H9 (cell line): ENCODE measurements at regions not wholly inside any gene's neighbourhood (a gene's known extent, or its start where the extent isn't known, plus 50 kb on each side); places are given as distances from the start of the nearest gene placed in this dataset.

Experiments
- DNase-seq: peaks from one replicate; pipeline ENCODE4 v3.0.0-alpha.2; 2017
- H2AFZ ChIP-seq: one replicate; pipeline ENCODE4 v1.6.1; 2013; ENCODE audit warnings: mild to moderate bottlenecking, low read length, control low read depth, moderate library complexity
- H2AK5ac ChIP-seq: 2 replicates; pipeline ENCODE4 v1.6.1; 2013; ENCODE audit warnings: low read length, control low read depth, mixed read lengths; ENCODE audit not compliant: insufficient read length
- H2BK120ac ChIP-seq: one replicate; pipeline ENCODE4 v1.6.1; 2013; ENCODE audit warnings: low read depth, mild to moderate bottlenecking, low read length, control low read depth, inconsistent platforms; ENCODE audit not compliant: poor library complexity, severe bottlenecking
- H2BK12ac ChIP-seq: 2 replicates; pipeline ENCODE4 v1.6.1; 2013; ENCODE audit warnings: low read length, control low read depth, mixed read lengths, low read depth; ENCODE audit not compliant: insufficient read length
- H2BK15ac ChIP-seq: 2 replicates; pipeline ENCODE4 v1.6.1; 2013; ENCODE audit warnings: low read depth, low read length, control low read depth
- H2BK20ac ChIP-seq: one replicate; pipeline ENCODE4 v1.6.1; 2013; ENCODE audit warnings: low read depth, mild to moderate bottlenecking, low read length, control low read depth, inconsistent platforms; ENCODE audit not compliant: poor library complexity, severe bottlenecking
- H2BK5ac ChIP-seq: 2 replicates; pipeline ENCODE4 v1.6.1; 2013; ENCODE audit warnings: low read length, control low read depth, mixed read lengths; ENCODE audit not compliant: insufficient read length
- H3K14ac ChIP-seq: 2 replicates; pipeline ENCODE4 v1.6.1; 2013; ENCODE audit warnings: low read length, control low read depth; ENCODE audit not compliant: insufficient read depth
- H3K18ac ChIP-seq: 2 replicates; pipeline ENCODE4 v1.6.1; 2013; ENCODE audit warnings: low read depth, mild to moderate bottlenecking, mixed read lengths, low read length, control low read depth; ENCODE audit not compliant: insufficient read length
- H3K23ac ChIP-seq: 2 replicates; pipeline ENCODE4 v1.6.1; 2013; ENCODE audit warnings: low read length, control low read depth, mixed read lengths, low read depth; ENCODE audit not compliant: insufficient read length
- H3K23me2 ChIP-seq: 2 replicates; pipeline ENCODE4 v1.6.1; 2013; ENCODE audit warnings: low read depth, mild to moderate bottlenecking, mixed read lengths, low read length, control low read depth; ENCODE audit not compliant: insufficient read length, poor library complexity, severe bottlenecking
- H3K27ac ChIP-seq: 2 replicates; pipeline ENCODE4 v1.5.1; 2013; ENCODE audit warnings: low read length, control low read depth, mixed read lengths, low read depth; ENCODE audit not compliant: insufficient read length
- H3K27me3 ChIP-seq: 2 replicates; pipeline ENCODE4 v1.6.1; 2013; ENCODE audit warnings: low read length, control low read depth, inconsistent platforms; ENCODE audit not compliant: insufficient read depth
- H3K4ac ChIP-seq: 2 replicates; pipeline ENCODE4 v1.6.1; 2013; ENCODE audit warnings: low read depth, mild to moderate bottlenecking, control low read depth, inconsistent platforms, low read length, moderate library complexity
- H3K4me1 ChIP-seq: 2 replicates; pipeline ENCODE4 v1.6.1; 2013; ENCODE audit warnings: low read length, control low read depth, inconsistent platforms; ENCODE audit not compliant: insufficient read depth
- H3K4me2 ChIP-seq: 2 replicates; pipeline ENCODE4 v1.6.1; 2013; ENCODE audit warnings: low read length, control low read depth, mixed read lengths; ENCODE audit not compliant: insufficient read length, insufficient read depth
- H3K56ac ChIP-seq: 2 replicates; pipeline ENCODE4 v1.6.1; 2013; ENCODE audit warnings: low read depth, mild to moderate bottlenecking, mixed read lengths, low read length, control low read depth; ENCODE audit not compliant: insufficient read length
- H3K79me1 ChIP-seq: 2 replicates; pipeline ENCODE4 v1.6.1; 2013; ENCODE audit warnings: low read depth, mild to moderate bottlenecking, moderate library complexity, low read length, control low read depth, inconsistent platforms; ENCODE audit not compliant: insufficient read depth, poor library complexity, severe bottlenecking
- H3K79me2 ChIP-seq: 2 replicates; pipeline ENCODE4 v1.6.1; 2013; ENCODE audit warnings: low read length, control low read depth, inconsistent platforms; ENCODE audit not compliant: insufficient read depth
- H3K9ac ChIP-seq: 2 replicates; pipeline ENCODE4 v1.6.1; 2013; ENCODE audit warnings: low read length, control low read depth, mixed read lengths; ENCODE audit not compliant: insufficient read length; ENCODE audit errors: extremely low read depth
- H3K9me3 ChIP-seq: one replicate; pipeline ENCODE4 v1.6.1; 2013; ENCODE audit warnings: low read depth, low read length, inconsistent platforms; ENCODE audit not compliant: control insufficient read depth
- H3T11ph ChIP-seq: one replicate; pipeline ENCODE4 v1.6.1; 2013; ENCODE audit warnings: mild to moderate bottlenecking, low read length, control low read depth, inconsistent platforms
- H4K20me1 ChIP-seq: one replicate; pipeline ENCODE4 v1.6.1; 2013; ENCODE audit not compliant: control insufficient read depth, insufficient read length, insufficient read depth
- H4K5ac ChIP-seq: 2 replicates; pipeline ENCODE4 v1.6.1; 2013; ENCODE audit warnings: low read depth, mild to moderate bottlenecking, mixed read lengths, low read length, control low read depth; ENCODE audit not compliant: insufficient read length
- H4K8ac ChIP-seq: replicated peaks from 2 replicates; pipeline ENCODE4 v1.6.1; 2013; ENCODE audit warnings: low read length, control low read depth, mixed read lengths, low read depth; ENCODE audit not compliant: insufficient read length
- H4K91ac ChIP-seq: 2 replicates; pipeline ENCODE4 v1.6.1; 2013; ENCODE audit warnings: low read depth, mild to moderate bottlenecking, moderate library complexity, mixed read lengths, low read length, control low read depth; ENCODE audit not compliant: insufficient read length
- H3K27ac Mint-ChIP-seq, 3 experiments: 2 replicates in 2 of 3; 3 replicates in 1 of 3; pipeline ENCODE4 v1.8.0; 2020 to 2021; ENCODE audit warnings: mixed read lengths in 3 of 3, mild to moderate bottlenecking in 1 of 3, moderate library complexity in 1 of 3
- H3K27me3 Mint-ChIP-seq: 2 replicates; pipeline ENCODE4 v1.8.0; 2021; ENCODE audit warnings: low read depth, mild to moderate bottlenecking, moderate library complexity, mixed read lengths
- H3K36me3 Mint-ChIP-seq, 3 experiments: 2 replicates in 2 of 3; 3 replicates in 1 of 3; pipeline ENCODE4 v1.8.0; 2020 to 2021; ENCODE audit warnings: low read depth in 3 of 3, mixed read lengths in 3 of 3; ENCODE audit not compliant: insufficient read depth in 1 of 3
- H3K4me1 Mint-ChIP-seq, 2 experiments: 2 replicates each; pipeline ENCODE4 v1.8.0; 2020; ENCODE audit warnings: mixed read lengths in 2 of 2
- H3K4me3 Mint-ChIP-seq, 2 experiments: 2 replicates in 1 of 2; 3 replicates in 1 of 2; pipeline ENCODE4 v1.8.0; 2020 to 2021; ENCODE audit warnings: mild to moderate bottlenecking in 2 of 2, mixed read lengths in 2 of 2, moderate library complexity in 1 of 2
- H3K9me3 Mint-ChIP-seq, 2 experiments: 2 replicates in 1 of 2; 3 replicates in 1 of 2; pipeline ENCODE4 v1.8.0; 2020; ENCODE audit warnings: mild to moderate bottlenecking in 2 of 2, mixed read lengths in 2 of 2, moderate library complexity in 1 of 2
- CTCF ChIP-seq: fragments of 200-600 bp; sonication (generic); conservative IDR thresholded peaks from 3 replicates; pipeline ENCODE4 v1.8.0; 2021; ENCODE audit warnings: antibody characterized with exemption, mild to moderate bottlenecking
- WGBS: extraction: QIAGEN DNeasy Blood & Tissue Kit; methylation state at CpG from one replicate; pipeline ENCODE4 v1.1.7; 2013; ENCODE audit warnings: missing lambda C conversion rate, low lambda C conversion rate, mixed read lengths; ENCODE audit not compliant: insufficient read length; ENCODE audit errors: extremely low coverage; 5-methylcytosine and 5-hydroxymethylcytosine counted together

- H3K18ac ChIP-seq, result no peak overlapping the region
- H2BK5ac ChIP-seq, result no peak overlapping the region
- no peak overlapping the region for H2AK5ac ChIP-seq
- no peak overlapping the region for H3K23ac ChIP-seq
- TF ChIP-seq CTCF, result no peak
- peaks cover 0 to 2% of the 10 kb centered on the region in 2 experiments; a peak in 1 of 5 replicates for H3K9me3 Mint-ChIP-seq
- no peak overlapping the region for H4K8ac ChIP-seq
- no peak overlapping the region for H2AFZ ChIP-seq
- no peak overlapping the region for H2BK15ac ChIP-seq
- no peaks in the 10 kb centered on the region for H3K79me2 ChIP-seq
- H4K91ac ChIP-seq, result no peak overlapping the region
- H3T11ph ChIP-seq, result no peak overlapping the region
- no CpG with 5 or more reads among the region's 3 CpGs for WGBS
- no peak overlapping the region for H4K5ac ChIP-seq
- no peak overlapping the region for H2BK120ac ChIP-seq
- no peak overlapping the region for H3K4ac ChIP-seq
- H2BK12ac ChIP-seq, result no peak overlapping the region
- H3K27ac Mint-ChIP-seq, result no peak overlapping the region
- no peak overlapping the region for H3K4me3 Mint-ChIP-seq
- H3K4me1 Mint-ChIP-seq, result no peaks in the 10 kb centered on the region
- H3K23me2 ChIP-seq, result peaks cover 2% of the 10 kb centered on the region
- no peak overlapping the region for H2BK20ac ChIP-seq
- no peaks in the 10 kb centered on the region; a peak in 1 of 7 replicates for H3K36me3 Mint-ChIP-seq
- no peak overlapping the region for H3K27ac ChIP-seq
- H3K9me3 ChIP-seq, result no peaks in the 10 kb centered on the region
- H3K27me3 ChIP-seq, result no peaks in the 10 kb centered on the region
- no peak overlapping the region for H3K9ac ChIP-seq
- H3K27me3 Mint-ChIP-seq, result peaks cover 5% of the 10 kb centered on the region
- no peak overlapping the region for H3K4me2 ChIP-seq
- no peaks in the 10 kb centered on the region for H3K79me1 ChIP-seq
- no peak overlapping the region for H3K56ac ChIP-seq
- no peak for DNase-seq
- no peaks in the 10 kb centered on the region for H3K4me1 ChIP-seq
- no peak overlapping the region for H3K14ac ChIP-seq
- no peaks in the 10 kb centered on the region for H4K20me1 ChIP-seq
Measured at GRCh38 chr15:96515371-96515770, 184.9 kb downstream of the NR2F2 start.
